Neural crest cell (in vitro differentiated cells): ENCODE measurements at regions not wholly inside any gene's neighbourhood (a gene's known extent, or its start where the extent isn't known, plus 50 kb on each side); places are given as distances from the start of the nearest gene placed in this dataset.

ENCODE experiments used
- DNase-seq: peaks from one replicate; pipeline ENCODE4 v3.0.0; 2021; ENCODE audit warnings: low read depth, mixed read lengths, low spot score
- H3K27ac Mint-ChIP-seq: one replicate; pipeline ENCODE4 v1.8.0; 2021; ENCODE audit warnings: mild to moderate bottlenecking, mixed read lengths; ENCODE audit not compliant: unreplicated experiment
- H3K27me3 Mint-ChIP-seq: 2 replicates; pipeline ENCODE4 v1.8.0; 2021; ENCODE audit warnings: low read depth, mild to moderate bottlenecking, mixed read lengths
- H3K36me3 Mint-ChIP-seq: 2 replicates; pipeline ENCODE4 v1.8.0; 2021; ENCODE audit warnings: low read depth, mild to moderate bottlenecking, mixed read lengths
- H3K4me1 Mint-ChIP-seq: 2 replicates; pipeline ENCODE4 v1.8.0; 2021; ENCODE audit warnings: mixed read lengths
- H3K4me3 Mint-ChIP-seq: one replicate; pipeline ENCODE4 v1.8.0; 2021; ENCODE audit warnings: mild to moderate bottlenecking, mixed read lengths
- H3K9me3 Mint-ChIP-seq: 2 replicates; pipeline ENCODE4 v1.8.0; 2021; ENCODE audit warnings: mixed read lengths
- TF ChIP-seq, protein P1 (sequence below): fragments of 200-600 bp; sonication (generic); conservative IDR thresholded peaks from 2 replicates; pipeline ENCODE4 v1.5.0; 2021; ENCODE audit warnings: antibody characterized with exemption, mild to moderate bottlenecking

DNA sequence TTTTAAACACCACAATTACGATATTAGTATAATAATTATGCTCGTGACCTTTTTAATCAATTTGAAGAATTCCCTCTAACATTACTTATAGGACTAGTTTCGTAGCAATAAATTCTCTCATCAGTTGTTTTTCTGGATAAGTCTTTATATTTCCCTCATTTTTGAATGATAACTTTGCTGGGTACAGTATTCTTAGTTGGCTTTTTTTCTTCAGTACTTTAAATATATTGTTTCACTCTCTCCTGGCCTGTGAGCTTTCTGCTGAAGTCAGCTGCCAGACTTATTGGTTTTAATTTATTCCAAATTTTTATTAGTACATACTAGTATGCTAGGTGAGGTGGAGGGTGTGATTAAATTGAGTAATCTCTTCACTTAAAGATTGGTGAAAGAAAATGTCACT, 123.8 kb upstream of the CNTNAP5 start:
- H3K27ac Mint-ChIP-seq, result no peak overlapping the region
- TF ChIP-seq, protein P1, sequence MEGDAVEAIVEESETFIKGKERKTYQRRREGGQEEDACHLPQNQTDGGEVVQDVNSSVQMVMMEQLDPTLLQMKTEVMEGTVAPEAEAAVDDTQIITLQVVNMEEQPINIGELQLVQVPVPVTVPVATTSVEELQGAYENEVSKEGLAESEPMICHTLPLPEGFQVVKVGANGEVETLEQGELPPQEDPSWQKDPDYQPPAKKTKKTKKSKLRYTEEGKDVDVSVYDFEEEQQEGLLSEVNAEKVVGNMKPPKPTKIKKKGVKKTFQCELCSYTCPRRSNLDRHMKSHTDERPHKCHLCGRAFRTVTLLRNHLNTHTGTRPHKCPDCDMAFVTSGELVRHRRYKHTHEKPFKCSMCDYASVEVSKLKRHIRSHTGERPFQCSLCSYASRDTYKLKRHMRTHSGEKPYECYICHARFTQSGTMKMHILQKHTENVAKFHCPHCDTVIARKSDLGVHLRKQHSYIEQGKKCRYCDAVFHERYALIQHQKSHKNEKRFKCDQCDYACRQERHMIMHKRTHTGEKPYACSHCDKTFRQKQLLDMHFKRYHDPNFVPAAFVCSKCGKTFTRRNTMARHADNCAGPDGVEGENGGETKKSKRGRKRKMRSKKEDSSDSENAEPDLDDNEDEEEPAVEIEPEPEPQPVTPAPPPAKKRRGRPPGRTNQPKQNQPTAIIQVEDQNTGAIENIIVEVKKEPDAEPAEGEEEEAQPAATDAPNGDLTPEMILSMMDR, result no peak
- peaks cover 14% of the 10 kb centered on the region for H3K36me3 Mint-ChIP-seq
- peaks cover 6% of the 10 kb centered on the region for H3K4me1 Mint-ChIP-seq
- no peak overlapping the region for H3K4me3 Mint-ChIP-seq
- no peak for DNase-seq
- H3K9me3 Mint-ChIP-seq, result peaks cover 22% of the 10 kb centered on the region
- no peaks in the 10 kb centered on the region for H3K27me3 Mint-ChIP-seq

DNA sequence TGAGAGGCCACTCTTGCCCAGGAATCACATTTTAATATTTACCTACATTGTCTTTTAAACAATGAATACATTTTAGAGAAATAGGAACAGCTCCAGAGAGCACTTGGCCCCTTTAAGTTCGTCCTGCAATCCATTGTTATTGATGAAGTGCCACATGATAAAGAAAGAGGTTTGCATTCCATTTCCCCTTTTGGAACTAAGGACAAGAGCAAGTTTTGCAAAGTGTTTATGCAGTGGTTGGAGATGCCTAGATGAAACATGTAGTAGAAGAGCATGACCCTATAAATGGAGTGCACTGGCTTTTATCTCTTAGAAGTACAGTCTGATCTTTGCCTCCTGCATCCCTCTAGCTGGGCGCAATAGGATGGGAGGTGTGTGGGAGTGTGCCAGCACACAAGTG, 118.7 kb upstream of the CNTNAP5 start:
- Mint-ChIP-seq H3K4me3 (no peak overlapping the region), H3K27me3 (no peaks in the 10 kb centered on the region), H3K27ac (no peak overlapping the region), H3K36me3 (peaks cover 1% of the 10 kb centered on the region), H3K4me1 (peaks cover 13% of the 10 kb centered on the region), H3K9me3 (no peaks in the 10 kb centered on the region)
- no peak for DNase-seq
- TF ChIP-seq, protein P1, result no peak

DNA sequence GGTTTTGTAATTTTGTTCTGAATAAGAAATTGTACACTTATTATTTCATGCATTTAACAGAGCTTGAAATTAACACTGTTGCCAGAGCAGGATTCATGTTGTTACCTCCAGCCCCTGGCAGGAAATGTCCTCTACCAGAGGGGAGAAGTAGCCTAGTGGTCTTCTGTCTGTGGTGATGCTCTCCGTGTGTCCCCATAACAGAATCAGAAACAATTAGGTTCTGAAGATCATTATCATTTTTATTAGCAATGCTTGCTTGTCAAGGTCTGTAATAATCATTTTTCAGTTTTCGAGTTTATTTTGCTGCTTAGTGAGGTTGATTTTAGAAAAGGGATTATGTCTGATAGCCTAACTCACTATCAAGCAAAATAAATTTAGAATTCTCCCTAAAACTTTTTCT, 116.6 kb upstream of the CNTNAP5 start:
- Mint-ChIP-seq H3K27me3 (no peaks in the 10 kb centered on the region), H3K4me1 (peaks cover 16% of the 10 kb centered on the region), H3K4me3 (no peak overlapping the region), H3K36me3 (no peaks in the 10 kb centered on the region), H3K27ac (no peak overlapping the region), H3K9me3 (no peaks in the 10 kb centered on the region)
- TF ChIP-seq, protein P1, result no peak
- DNase-seq, result no peak

DNA sequence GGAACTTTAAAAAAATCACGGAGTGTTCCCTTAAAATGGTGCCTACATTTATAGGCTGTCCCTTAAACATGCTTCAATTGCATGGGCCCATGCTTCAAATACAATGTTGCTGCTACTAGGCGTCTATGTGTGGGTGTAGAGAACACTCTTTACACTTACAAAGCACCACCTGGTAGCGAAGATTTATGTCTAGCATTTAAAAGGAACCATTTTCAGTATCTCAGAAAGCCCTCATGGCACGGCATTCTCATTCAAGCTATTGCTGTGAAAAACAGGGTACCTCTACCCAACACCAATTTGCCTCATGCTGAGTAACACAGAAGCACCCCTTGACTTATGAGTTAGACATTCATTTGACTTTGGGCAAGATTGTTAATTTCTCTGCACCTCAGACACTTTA, 112.9 kb upstream of the CNTNAP5 start:
- Mint-ChIP-seq H3K9me3 (no peaks in the 10 kb centered on the region), H3K36me3 (no peaks in the 10 kb centered on the region), H3K27me3 (no peaks in the 10 kb centered on the region), H3K4me1 (peaks cover 13% of the 10 kb centered on the region), H3K4me3 (no peak overlapping the region), H3K27ac (no peak overlapping the region)
- no peak for DNase-seq
- TF ChIP-seq, protein P1, result no peak

DNA sequence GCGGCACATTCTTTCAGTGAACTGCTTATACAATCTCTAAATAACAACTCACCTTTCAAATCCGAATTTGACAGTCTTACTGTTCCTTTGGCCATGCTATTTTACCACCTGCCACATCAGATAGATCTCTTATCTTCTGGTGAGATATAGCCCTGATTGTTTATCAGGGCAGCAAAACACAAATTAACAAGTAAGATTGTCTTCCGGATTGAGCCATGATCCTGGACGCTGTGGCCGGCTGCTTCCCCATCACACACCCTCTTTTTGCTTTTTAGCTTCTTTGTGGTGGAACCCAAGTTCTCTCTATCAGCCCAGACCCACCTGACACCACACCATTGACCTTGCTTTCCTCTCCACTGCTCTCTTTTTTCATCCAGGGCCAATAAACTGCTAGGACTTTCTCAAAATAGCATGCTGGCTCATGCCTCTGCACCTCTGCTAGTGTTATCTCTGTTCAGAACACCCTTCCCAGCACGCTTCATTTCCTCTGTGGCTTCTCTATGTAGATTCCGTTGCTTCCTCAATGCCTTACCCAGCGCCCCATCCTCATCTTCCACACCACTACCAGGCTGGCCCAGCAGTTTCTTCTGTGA, 111.8 kb upstream of the CNTNAP5 start:
- H3K4me1 Mint-ChIP-seq, result peaks cover 17% of the 10 kb centered on the region
- no peak for DNase-seq
- peak overlapping the region; percentile 36 for H3K27ac Mint-ChIP-seq
- H3K4me3 Mint-ChIP-seq, result no peak overlapping the region
- no peaks in the 10 kb centered on the region for H3K27me3 Mint-ChIP-seq
- no peaks in the 10 kb centered on the region for H3K9me3 Mint-ChIP-seq
- no peaks in the 10 kb centered on the region for H3K36me3 Mint-ChIP-seq
- TF ChIP-seq, protein P1, result no peak
